Upper lobe of left lung (tissue), 4 donors: ENCODE measurements at regions not wholly inside any gene's neighbourhood (a gene's known extent, or its start where the extent isn't known, plus 50 kb on each side); places are given as distances from the start of the nearest gene placed in this dataset.

ENCODE experiments used
- POLR2A ChIP-seq, 4 donors: fragments of 450-650 bp; IDR thresholded peaks; one replicate each; pipeline ENCODE4 v1.5.1; 2016 to 2017; ENCODE audit warnings: antibody characterized with exemption in 4 of 4, mild to moderate bottlenecking in 2 of 4
- TF ChIP-seq, protein P1 (sequence below), 6 experiments: fragments of 450-650 bp in 4 of 6; fragments of 200-600 bp in 2 of 6; sonication (generic) in 2 of 6; IDR thresholded peaks; one replicate each; pipeline ENCODE4 v1.5.1; 2016 to 2019; ENCODE audit warnings: antibody characterized with exemption in 6 of 6

DNA sequence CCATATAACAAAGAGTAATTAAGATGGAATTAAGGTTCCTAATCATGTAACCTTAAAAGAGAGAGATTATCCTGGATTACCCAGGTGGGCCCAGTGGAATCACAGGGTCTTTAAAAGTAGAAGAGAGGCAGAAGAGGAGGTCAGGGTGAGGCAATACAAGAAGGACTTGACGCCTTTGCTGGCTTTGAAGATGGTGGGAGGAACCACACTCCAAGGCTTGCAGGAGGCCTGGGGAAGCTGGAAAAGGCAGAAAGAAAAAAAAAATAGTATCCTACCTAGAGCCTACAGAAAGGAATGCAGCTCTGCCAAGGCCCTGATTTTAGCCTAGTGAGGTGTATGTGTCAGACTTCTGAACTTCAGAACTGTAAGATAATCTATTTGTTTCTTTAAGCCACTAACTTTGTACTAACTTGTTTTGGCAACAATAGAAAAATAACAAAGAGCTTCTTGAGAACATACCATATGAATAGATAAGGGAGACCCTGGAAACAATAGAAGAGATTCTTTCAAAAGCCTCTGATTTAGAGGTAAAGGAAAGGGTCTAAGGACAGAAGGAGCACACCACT, 229.9 kb upstream of the TTC29 start:
- no peak for TF ChIP-seq POLR2A (IDR thresholded peaks at IDR 0.05)
- TF ChIP-seq, protein P1, sequence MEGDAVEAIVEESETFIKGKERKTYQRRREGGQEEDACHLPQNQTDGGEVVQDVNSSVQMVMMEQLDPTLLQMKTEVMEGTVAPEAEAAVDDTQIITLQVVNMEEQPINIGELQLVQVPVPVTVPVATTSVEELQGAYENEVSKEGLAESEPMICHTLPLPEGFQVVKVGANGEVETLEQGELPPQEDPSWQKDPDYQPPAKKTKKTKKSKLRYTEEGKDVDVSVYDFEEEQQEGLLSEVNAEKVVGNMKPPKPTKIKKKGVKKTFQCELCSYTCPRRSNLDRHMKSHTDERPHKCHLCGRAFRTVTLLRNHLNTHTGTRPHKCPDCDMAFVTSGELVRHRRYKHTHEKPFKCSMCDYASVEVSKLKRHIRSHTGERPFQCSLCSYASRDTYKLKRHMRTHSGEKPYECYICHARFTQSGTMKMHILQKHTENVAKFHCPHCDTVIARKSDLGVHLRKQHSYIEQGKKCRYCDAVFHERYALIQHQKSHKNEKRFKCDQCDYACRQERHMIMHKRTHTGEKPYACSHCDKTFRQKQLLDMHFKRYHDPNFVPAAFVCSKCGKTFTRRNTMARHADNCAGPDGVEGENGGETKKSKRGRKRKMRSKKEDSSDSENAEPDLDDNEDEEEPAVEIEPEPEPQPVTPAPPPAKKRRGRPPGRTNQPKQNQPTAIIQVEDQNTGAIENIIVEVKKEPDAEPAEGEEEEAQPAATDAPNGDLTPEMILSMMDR (IDR thresholded peaks at IDR 0.05) = no peak
